SK-N-SH treated with all-trans-retinoic acid at 6 μM for 48 hours (cell line): ENCODE measurements at regions not wholly inside any gene's neighbourhood (a gene's known extent, or its start where the extent isn't known, plus 50 kb on each side); places are given as distances from the start of the nearest gene placed in this dataset.

Experiments used
- ATAC-seq: fragments of 200-7000 bp; cut with Tn5 transposase; 3 replicates; pipeline ENCODE4 v1.9.1; 2020; ENCODE audit warnings: mild to moderate bottlenecking, moderate library complexity
- ARNTL ChIP-seq: fragments of 450-650 bp; formaldehyde crosslinking; IDR thresholded peaks from 2 replicates; pipeline ENCODE4 v1.5.0; 2020; ENCODE audit warnings: low read depth, mild to moderate bottlenecking, moderate library complexity, borderline replicate concordance
- BACH2 ChIP-seq: fragments of 250-450 bp; sonication (Bioruptor Pico); IDR thresholded peaks from 2 replicates; pipeline ENCODE4 v1.9.0; 2021; ENCODE audit warnings: mild to moderate bottlenecking, borderline replicate concordance
- CREB5 ChIP-seq: fragments of 250-450 bp; sonication (Bioruptor Pico); IDR thresholded peaks from 2 replicates; pipeline ENCODE4 v1.5.1; 2020; ENCODE audit warnings: low read depth, mild to moderate bottlenecking, moderate library complexity
- CSDC2 ChIP-seq: fragments of 250-450 bp; sonication (Bioruptor Pico); IDR thresholded peaks from 2 replicates; pipeline ENCODE4 v1.5.0; 2020; ENCODE audit warnings: mild to moderate bottlenecking, moderate library complexity
- CSRNP3 ChIP-seq: fragments of 250-450 bp; sonication (Bioruptor Pico); IDR thresholded peaks from 2 replicates; pipeline ENCODE4 v1.5.1; 2021; ENCODE audit warnings: mild to moderate bottlenecking, moderate library complexity
- ESRRG ChIP-seq: fragments of 250-450 bp; sonication (Bioruptor Pico); IDR thresholded peaks from 2 replicates; pipeline ENCODE4 v1.6.1; 2021; ENCODE audit warnings: mild to moderate bottlenecking
- GLIS3 ChIP-seq: fragments of 250-450 bp; sonication (Bioruptor Pico); IDR thresholded peaks from 2 replicates; pipeline ENCODE4 v1.5.0; 2020; ENCODE audit warnings: mild to moderate bottlenecking, moderate library complexity
- OSR1 ChIP-seq: fragments of 250-450 bp; sonication (Bioruptor Pico); IDR thresholded peaks from 2 replicates; pipeline ENCODE4 v1.8.0; 2022; ENCODE audit warnings: moderate library complexity, mild to moderate bottlenecking, inconsistent platforms
- PPARA ChIP-seq: fragments of 250-450 bp; sonication (Bioruptor Pico); IDR thresholded peaks from 2 replicates; pipeline ENCODE4 v1.5.0; 2020; ENCODE audit warnings: mild to moderate bottlenecking, borderline replicate concordance
- RARB ChIP-seq: fragments of 250-450 bp; sonication (Bioruptor Pico); IDR thresholded peaks from 2 replicates; pipeline ENCODE4 v1.8.0; 2021; ENCODE audit warnings: mild to moderate bottlenecking, moderate library complexity
- SNAI2 ChIP-seq: fragments of 250-450 bp; sonication (Bioruptor Pico); IDR thresholded peaks from 2 replicates; pipeline ENCODE4 v1.5.0; 2020; ENCODE audit warnings: mild to moderate bottlenecking, moderate library complexity
- TCF4 ChIP-seq: fragments of 250-450 bp; sonication (Bioruptor Pico); IDR thresholded peaks from 2 replicates; pipeline ENCODE4 v1.8.0; 2021; ENCODE audit warnings: mild to moderate bottlenecking, moderate library complexity, borderline replicate concordance
- TSHZ2 ChIP-seq: fragments of 250-450 bp; sonication (Bioruptor Pico); IDR thresholded peaks from 2 replicates; pipeline ENCODE4 v1.5.0; 2020; ENCODE audit warnings: mild to moderate bottlenecking, moderate library complexity
- ZC3H10 ChIP-seq: fragments of 250-450 bp; sonication (Bioruptor Pico); IDR thresholded peaks from 2 replicates; pipeline ENCODE4 v1.5.1; 2021; ENCODE audit warnings: mild to moderate bottlenecking, moderate library complexity
- ZFP3 ChIP-seq: fragments of 250-450 bp; sonication (Bioruptor Pico); IDR thresholded peaks from 2 replicates; pipeline ENCODE4 v1.5.0; 2020; ENCODE audit warnings: mild to moderate bottlenecking, moderate library complexity
- ZNF565 ChIP-seq: fragments of 450-650 bp; formaldehyde crosslinking; conservative IDR thresholded peaks from 2 replicates; pipeline ENCODE4 v1.5.0; 2020; ENCODE audit warnings: low read depth, mild to moderate bottlenecking, moderate library complexity
- ZNF70 ChIP-seq: fragments of 450-650 bp; formaldehyde crosslinking; IDR thresholded peaks from 2 replicates; pipeline ENCODE4 v1.5.0; 2020; ENCODE audit warnings: mild to moderate bottlenecking, moderate library complexity
- ZNF8 ChIP-seq: fragments of 450-650 bp; formaldehyde crosslinking; IDR thresholded peaks from 2 replicates; pipeline ENCODE4 v1.5.0; 2020; ENCODE audit warnings: mild to moderate bottlenecking, moderate library complexity

GRCh38 chr2:128403814-128404708, 85.4 kb upstream of the HS6ST1 start:
- TF ChIP-seq BACH2 (CRISPR knock-in tag) (no peak), CSRNP3 (CRISPR knock-in tag) (no peak)
- no peak for ATAC-seq

GRCh38 chr2:128404709-128405466, 86.2 kb upstream of the HS6ST1 start:
- TF ChIP-seq ZNF565 (no peak), TSHZ2 (CRISPR knock-in tag) (no peak), SNAI2 (CRISPR knock-in tag) (no peak), ARNTL (CRISPR knock-in tag) (no peak), CREB5 (CRISPR knock-in tag) (no peak), ZC3H10 (CRISPR knock-in tag) (no peak), GLIS3 (CRISPR knock-in tag) (no peak), ZFP3 (CRISPR knock-in tag) (no peak), TCF4 (no peak), PPARA (no peak), ZNF70 (CRISPR knock-in tag) (no peak), CSRNP3 (CRISPR knock-in tag) (no peak), BACH2 (CRISPR knock-in tag) (no peak), CSDC2 (CRISPR knock-in tag) (no peak), ESRRG (CRISPR knock-in tag) (no peak), RARB (CRISPR knock-in tag) (no peak), ZNF8 (no peak)
- TF ChIP-seq, all 23 proteins: peak for 0
- no peak for ATAC-seq

- TF ChIP-seq ZC3H10 (CRISPR knock-in tag) (no peak), ZNF565 (no peak), OSR1 (no peak)
- no peak for ATAC-seq
Measured at GRCh38 chr2:128405467-128405900, 86.8 kb upstream of the HS6ST1 start.

GRCh38 chr2:128405981-128406613, 87.4 kb upstream of the HS6ST1 start:
- no peak for TF ChIP-seq RARB (CRISPR knock-in tag)
- TF ChIP-seq ESRRG (CRISPR knock-in tag), result no peak
- no peak for ATAC-seq
